ENCODE measurements at regions not wholly inside any gene's neighbourhood (a gene's known extent, or its start where the extent isn't known, plus 50 kb on each side); places are given as distances from the start of the nearest gene placed in this dataset.

GRCh38 chr2:117716505-117716904 lies 98.0 kb upstream of the DDX18 start:
- DNase-seq (ENCODE audit: low spot score), result no peak
- in situ Hi-C loops (cut with MboI; ENCODE audit: low sequenced_read_pairs, unreplicated experiment), result no loop called here
- TF ChIP-seq, protein P1, sequence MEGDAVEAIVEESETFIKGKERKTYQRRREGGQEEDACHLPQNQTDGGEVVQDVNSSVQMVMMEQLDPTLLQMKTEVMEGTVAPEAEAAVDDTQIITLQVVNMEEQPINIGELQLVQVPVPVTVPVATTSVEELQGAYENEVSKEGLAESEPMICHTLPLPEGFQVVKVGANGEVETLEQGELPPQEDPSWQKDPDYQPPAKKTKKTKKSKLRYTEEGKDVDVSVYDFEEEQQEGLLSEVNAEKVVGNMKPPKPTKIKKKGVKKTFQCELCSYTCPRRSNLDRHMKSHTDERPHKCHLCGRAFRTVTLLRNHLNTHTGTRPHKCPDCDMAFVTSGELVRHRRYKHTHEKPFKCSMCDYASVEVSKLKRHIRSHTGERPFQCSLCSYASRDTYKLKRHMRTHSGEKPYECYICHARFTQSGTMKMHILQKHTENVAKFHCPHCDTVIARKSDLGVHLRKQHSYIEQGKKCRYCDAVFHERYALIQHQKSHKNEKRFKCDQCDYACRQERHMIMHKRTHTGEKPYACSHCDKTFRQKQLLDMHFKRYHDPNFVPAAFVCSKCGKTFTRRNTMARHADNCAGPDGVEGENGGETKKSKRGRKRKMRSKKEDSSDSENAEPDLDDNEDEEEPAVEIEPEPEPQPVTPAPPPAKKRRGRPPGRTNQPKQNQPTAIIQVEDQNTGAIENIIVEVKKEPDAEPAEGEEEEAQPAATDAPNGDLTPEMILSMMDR (IDR thresholded peaks at IDR 0.05; ENCODE audit: borderline replicate concordance, control extremely low read depth, extremely low read depth, insufficient read depth, missing control alignments), result no peak

DNA sequence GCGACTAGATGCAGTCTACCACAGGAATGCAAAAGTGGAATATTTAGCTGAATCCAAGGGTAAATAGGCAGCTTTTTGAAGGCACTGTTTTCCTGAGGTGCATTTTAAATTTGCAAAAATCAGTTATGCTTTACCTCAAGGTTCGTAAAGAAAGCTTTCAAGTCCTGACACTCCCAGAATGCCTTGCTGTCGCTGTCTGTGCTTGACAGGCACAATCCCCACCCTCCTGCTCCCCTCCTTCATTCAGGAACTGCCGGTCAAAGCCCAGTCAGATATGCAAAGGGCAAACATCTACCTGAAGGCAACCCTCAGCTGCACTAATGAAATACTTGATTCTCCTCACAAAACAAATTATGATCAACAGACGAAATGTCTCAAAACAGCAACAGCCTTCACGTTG lies 97.4 kb upstream of the DDX18 start:
- in situ Hi-C loops (cut with MboI; ENCODE audit: low sequenced_read_pairs, unreplicated experiment), result no loop called here
- no peak for DNase-seq (ENCODE audit: low spot score)
- TF ChIP-seq, protein P1 (IDR thresholded peaks at IDR 0.05; ENCODE audit: borderline replicate concordance, control extremely low read depth, extremely low read depth, insufficient read depth, missing control alignments), result no peak

DNA sequence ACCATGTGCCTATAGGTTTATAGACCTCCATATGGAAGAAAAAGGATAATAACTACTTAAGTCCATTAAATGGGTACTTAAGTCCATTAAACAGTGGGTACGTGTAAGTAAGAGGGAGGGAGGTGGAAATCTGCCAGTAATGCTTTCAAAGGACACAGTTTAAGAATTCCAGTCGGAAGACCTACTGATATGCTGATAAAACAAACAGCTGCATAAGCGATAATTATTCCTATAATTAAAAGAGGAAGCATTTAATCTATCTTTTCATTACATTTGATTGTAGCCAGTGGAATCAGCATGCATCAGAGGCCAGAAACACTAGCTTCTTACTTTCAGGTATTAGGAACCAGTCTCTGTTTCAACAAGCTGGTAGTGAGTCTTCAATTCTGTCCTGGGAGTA lies 96.4 kb upstream of the DDX18 start:
- DNase-seq (ENCODE audit: low spot score), result no peak
- TF ChIP-seq, protein P1 (IDR thresholded peaks at IDR 0.05; ENCODE audit: borderline replicate concordance, control extremely low read depth, extremely low read depth, insufficient read depth, missing control alignments), result no peak
- in situ Hi-C loops (cut with MboI; ENCODE audit: low sequenced_read_pairs, unreplicated experiment), result no loop called here

DNA sequence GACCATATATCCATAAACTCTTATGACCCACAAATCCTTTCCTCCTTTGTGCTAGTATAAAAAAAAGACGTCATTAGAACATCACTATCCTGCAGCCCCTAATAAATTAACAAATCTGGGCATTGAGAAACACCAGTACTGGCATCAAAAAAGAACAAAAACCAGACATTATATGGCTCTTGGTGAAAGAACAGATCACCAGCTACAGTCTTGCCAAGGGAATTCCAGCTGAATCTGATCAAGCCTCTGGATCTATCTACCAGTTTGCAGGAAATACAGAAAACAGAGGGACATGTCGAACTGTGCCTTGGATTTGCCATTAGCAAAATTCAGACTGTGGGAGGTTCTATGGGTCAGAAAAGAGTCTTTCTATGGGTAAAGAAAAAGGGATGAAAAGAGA lies 93.7 kb upstream of the DDX18 start:
- in situ Hi-C loops (cut with MboI; ENCODE audit: low sequenced_read_pairs, unreplicated experiment), result no loop called here
- TF ChIP-seq, protein P1 (IDR thresholded peaks at IDR 0.05; ENCODE audit: borderline replicate concordance, control extremely low read depth, extremely low read depth, insufficient read depth, missing control alignments), result no peak
- no peak for DNase-seq (ENCODE audit: low spot score)

GRCh38 chr2:117723483-117723882 lies 91.0 kb upstream of the DDX18 start:
- in situ Hi-C loops (cut with MboI; ENCODE audit: low sequenced_read_pairs, unreplicated experiment), result no loop called here
- TF ChIP-seq, protein P1 (IDR thresholded peaks at IDR 0.05; ENCODE audit: borderline replicate concordance, control extremely low read depth, extremely low read depth, insufficient read depth, missing control alignments), result no peak
- no peak for DNase-seq (ENCODE audit: low spot score)

DNA sequence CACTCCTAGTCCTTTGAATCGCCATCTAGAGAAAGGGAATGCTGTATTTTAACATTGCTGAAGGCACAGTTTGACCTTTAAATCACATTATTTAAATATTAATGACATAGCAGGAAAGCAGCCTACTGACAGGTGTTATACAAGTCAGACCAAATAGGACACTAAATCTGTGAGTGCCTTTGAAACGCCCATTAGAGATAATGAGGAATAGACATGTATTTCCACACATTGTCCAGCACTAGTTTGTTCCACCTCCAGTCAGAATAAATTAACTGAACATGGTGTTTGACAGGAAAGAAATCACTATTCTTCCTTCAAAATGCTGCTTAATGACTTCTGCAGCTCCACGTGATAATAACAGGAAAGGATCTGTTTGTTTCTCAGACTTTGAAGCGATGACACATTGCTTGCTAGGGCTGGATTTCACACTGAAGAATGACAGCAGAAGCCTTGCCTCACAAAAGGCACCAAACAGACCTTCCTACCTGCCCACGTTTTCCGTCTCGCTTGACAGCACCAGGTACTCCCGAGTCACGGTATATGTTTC lies 90.5 kb upstream of the DDX18 start:
- in situ Hi-C loops (cut with MboI; ENCODE audit: low sequenced_read_pairs, unreplicated experiment), result no loop called here
- TF ChIP-seq, protein P1 (IDR thresholded peaks at IDR 0.05; ENCODE audit: borderline replicate concordance, control extremely low read depth, extremely low read depth, insufficient read depth, missing control alignments), result no peak
- DNase-seq (ENCODE audit: low spot score), result no peak

GRCh38 chr2:117726747-117727146 lies 87.7 kb upstream of the DDX18 start:
- in situ Hi-C loops (cut with MboI; ENCODE audit: low sequenced_read_pairs, unreplicated experiment), result no loop called here
- no peak for DNase-seq (ENCODE audit: low spot score)
- TF ChIP-seq, protein P1 (IDR thresholded peaks at IDR 0.05; ENCODE audit: borderline replicate concordance, control extremely low read depth, extremely low read depth, insufficient read depth, missing control alignments), result no peak

Data from GM13976 (cell line).